MM.1S (cell line): ENCODE measurements at regions not wholly inside any gene's neighbourhood (a gene's known extent, or its start where the extent isn't known, plus 50 kb on each side); places are given as distances from the start of the nearest gene placed in this dataset.

ENCODE experiments used
- DNase-seq: peaks from one replicate; pipeline ENCODE4 v3.0.0-alpha.2; 2015
- H2AFZ ChIP-seq: fragments of 300-600 bp; sonication (generic); 2 replicates; pipeline ENCODE4 v1.6.0; 2016; ENCODE audit warnings: antibody characterized with exemption, low read length
- H3F3A ChIP-seq: fragments of 300-600 bp; sonication (generic); 2 replicates; pipeline ENCODE4 v1.6.1; 2016; ENCODE audit warnings: mild to moderate bottlenecking, antibody characterized with exemption, low read length, moderate library complexity, mixed read lengths; ENCODE audit not compliant: insufficient read depth
- H3K27ac ChIP-seq: fragments of 300-600 bp; sonication (generic); 2 replicates; pipeline ENCODE4 v1.5.1; 2016; ENCODE audit warnings: mild to moderate bottlenecking, low read length
- H3K27me3 ChIP-seq: fragments of 300-600 bp; sonication (generic); replicated peaks from 2 replicates; pipeline ENCODE4 v1.6.0; 2016; ENCODE audit warnings: low read length; ENCODE audit not compliant: insufficient read depth
- H3K36me3 ChIP-seq: fragments of 300-600 bp; sonication (generic); replicated peaks from 2 replicates; pipeline ENCODE4 v1.6.1; 2016; ENCODE audit warnings: mild to moderate bottlenecking, low read length, mixed read lengths; ENCODE audit not compliant: insufficient read depth
- H3K4me1 ChIP-seq: fragments of 300-600 bp; sonication (generic); 2 replicates; pipeline ENCODE4 v1.6.1; 2016; ENCODE audit warnings: low read length, mixed read lengths
- H3K4me2 ChIP-seq: fragments of 300-600 bp; sonication (generic); 2 replicates; pipeline ENCODE4 v1.6.0; 2016; ENCODE audit warnings: low read depth, low read length
- H3K4me3 ChIP-seq: fragments of 300-600 bp; sonication (generic); 2 replicates; pipeline ENCODE4 v1.5.1; 2016; ENCODE audit warnings: low read length, mixed read lengths
- H3K79me2 ChIP-seq: fragments of 300-600 bp; sonication (generic); 2 replicates; pipeline ENCODE4 v1.6.1; 2016; ENCODE audit warnings: mixed run types, low read length, mixed read lengths
- H3K9ac ChIP-seq: fragments of 300-600 bp; sonication (generic); 2 replicates; pipeline ENCODE4 v1.6.1; 2016; ENCODE audit warnings: low read length, mixed read lengths
- H3K9me2 ChIP-seq: fragments of 300-600 bp; sonication (generic); replicated peaks from 2 replicates; pipeline ENCODE4 v1.6.1; 2016; ENCODE audit warnings: mild to moderate bottlenecking, low read length, mixed read lengths; ENCODE audit not compliant: insufficient read depth
- H3K9me3 ChIP-seq: fragments of 300-600 bp; sonication (generic); replicated peaks from 2 replicates; pipeline ENCODE4 v1.6.1; 2016; ENCODE audit warnings: mild to moderate bottlenecking, low read length, mixed read lengths; ENCODE audit not compliant: insufficient read depth
- H4K20me1 ChIP-seq: fragments of 300-600 bp; sonication (generic); 2 replicates; pipeline ENCODE4 v1.6.1; 2016; ENCODE audit warnings: mild to moderate bottlenecking, low read length, moderate library complexity, mixed read lengths; ENCODE audit not compliant: insufficient read depth
- CTCF ChIP-seq: fragments of 300-600 bp; sonication (generic); IDR thresholded peaks from 2 replicates; pipeline ENCODE4 v1.5.1; 2016; ENCODE audit warnings: antibody characterized with exemption, low read length, mixed read lengths
- EZH2 ChIP-seq: fragments of 300-600 bp; sonication (generic); optimal IDR thresholded peaks from 2 replicates; pipeline ENCODE3; 2017; ENCODE audit warnings: low read depth, mild to moderate bottlenecking, antibody characterized with exemption, low read length, mixed read lengths
- EZH2phosphoT487 ChIP-seq: fragments of 300-600 bp; sonication (generic); IDR thresholded peaks from 2 replicates; pipeline ENCODE4 v1.6.1; 2018; ENCODE audit warnings: antibody characterized with exemption, low read length

GRCh38 chr18:53747210-53747609 is 477.3 kb downstream of the MBD2 start:
- no peak for DNase-seq
- H3K79me2 ChIP-seq = no peaks in the 10 kb centered on the region
- H3K9ac ChIP-seq = no peak overlapping the region
- H3K9me2 ChIP-seq = no peaks in the 10 kb centered on the region
- H3K36me3 ChIP-seq = no peaks in the 10 kb centered on the region
- H4K20me1 ChIP-seq = no peaks in the 10 kb centered on the region
- no peak overlapping the region for H3K27ac ChIP-seq
- H3K9me3 ChIP-seq = no peaks in the 10 kb centered on the region
- no peaks in the 10 kb centered on the region for H3K4me1 ChIP-seq
- TF ChIP-seq EZH2phosphoT487 (no peak), EZH2 (no peak), CTCF (no peak)
- H3F3A ChIP-seq = no peaks in the 10 kb centered on the region
- H2AFZ ChIP-seq = no peak overlapping the region
- H3K4me3 ChIP-seq = no peak overlapping the region
- H3K4me2 ChIP-seq = no peak overlapping the region
- no peaks in the 10 kb centered on the region for H3K27me3 ChIP-seq

- H3K27ac ChIP-seq = no peak overlapping the region
- TF ChIP-seq CTCF = no peak
- TF ChIP-seq EZH2phosphoT487 = no peak
- TF ChIP-seq EZH2 = no peak
Observed at GRCh38 chr18:53745986-53746385, 478.5 kb downstream of the MBD2 start.

GRCh38 chr18:53745224-53745967 is 479.1 kb downstream of the MBD2 start:
- H3K79me2 ChIP-seq = no peaks in the 10 kb centered on the region
- H3F3A ChIP-seq = no peaks in the 10 kb centered on the region
- no peak overlapping the region for H2AFZ ChIP-seq
- no peaks in the 10 kb centered on the region for H3K4me1 ChIP-seq
- TF ChIP-seq EZH2 = no peak
- no peak for TF ChIP-seq EZH2phosphoT487
- no peak for TF ChIP-seq CTCF
- no peak for DNase-seq
- H3K9ac ChIP-seq = no peak overlapping the region
- H3K27me3 ChIP-seq = no peaks in the 10 kb centered on the region
- H3K4me3 ChIP-seq = no peak overlapping the region
- H3K9me2 ChIP-seq = no peaks in the 10 kb centered on the region
- no peaks in the 10 kb centered on the region for H3K9me3 ChIP-seq
- H3K27ac ChIP-seq = no peak overlapping the region
- H4K20me1 ChIP-seq = no peaks in the 10 kb centered on the region
- no peaks in the 10 kb centered on the region for H3K36me3 ChIP-seq
- H3K4me2 ChIP-seq = no peak overlapping the region

More at GRCh38 chr18:53745986-53746385, 478.5 kb downstream of the MBD2 start:
- no peaks in the 10 kb centered on the region for H3K9me3 ChIP-seq
- H3F3A ChIP-seq = no peaks in the 10 kb centered on the region
- DNase-seq = no peak
- no peak overlapping the region for H2AFZ ChIP-seq
- no peaks in the 10 kb centered on the region for H3K27me3 ChIP-seq
- H3K36me3 ChIP-seq = no peaks in the 10 kb centered on the region
- H3K79me2 ChIP-seq = no peaks in the 10 kb centered on the region
- H3K9me2 ChIP-seq = no peaks in the 10 kb centered on the region
- no peak overlapping the region for H3K4me2 ChIP-seq
- no peaks in the 10 kb centered on the region for H3K4me1 ChIP-seq
- H3K9ac ChIP-seq = no peak overlapping the region
- H4K20me1 ChIP-seq = no peaks in the 10 kb centered on the region
- H3K4me3 ChIP-seq = no peak overlapping the region
